ENCODE measurements at regions not wholly inside any gene's neighbourhood (a gene's known extent, or its start where the extent isn't known, plus 50 kb on each side); places are given as distances from the start of the nearest gene placed in this dataset.

- no peak for DNase-seq (ENCODE audit: low read depth)
Measured at GRCh38 chr15:37260255-37260654, 159.9 kb upstream of the MEIS2 start.

DNA sequence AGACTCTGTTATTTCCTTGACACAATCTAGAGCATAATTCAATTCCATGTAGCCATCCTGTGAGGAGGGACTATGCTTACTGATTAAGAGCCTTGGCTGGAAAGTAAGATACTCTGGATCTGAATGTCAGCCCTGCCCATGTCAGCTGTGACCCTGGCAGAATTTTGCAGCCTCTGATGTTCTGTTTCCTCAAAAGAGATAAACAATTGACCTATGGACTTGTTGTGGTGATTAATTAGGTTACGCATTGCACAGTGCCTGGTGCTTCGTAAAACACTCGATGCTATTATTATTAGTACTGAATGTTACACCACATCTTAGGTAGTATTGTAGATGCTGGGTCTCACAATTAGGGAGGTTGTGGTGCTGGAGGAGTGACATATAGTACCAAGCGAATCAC lies 161.3 kb upstream of the MEIS2 start:
- no peak for DNase-seq (ENCODE audit: low read depth)

GRCh38 chr15:37262922-37263608 lies 162.7 kb upstream of the MEIS2 start:
- DNase-seq (ENCODE audit: low read depth) = no peak

- peak; percentile 4 for DNase-seq (ENCODE audit: low read depth)
Measured at GRCh38 chr15:37289109-37289765, 188.9 kb upstream of the MEIS2 start.

DNA sequence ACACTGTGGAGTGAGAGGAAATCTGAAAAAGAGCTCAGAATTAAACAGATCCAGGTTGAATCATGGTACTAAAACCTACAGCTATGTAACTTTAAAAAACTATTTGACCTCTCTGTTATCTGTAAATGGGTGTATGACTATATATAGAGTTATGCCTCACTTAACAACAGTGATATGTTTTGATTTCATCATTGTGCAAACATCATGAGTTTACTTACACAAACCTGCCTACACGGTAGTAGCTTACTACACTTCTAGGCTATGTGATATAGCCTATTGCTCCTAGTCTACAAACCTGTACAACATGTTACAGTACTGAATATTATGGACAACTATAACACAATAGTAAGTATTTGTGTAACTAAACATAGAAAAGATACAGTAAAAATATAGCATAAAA lies 191.6 kb upstream of the MEIS2 start:
- no peak for DNase-seq (ENCODE audit: low read depth)

GRCh38 chr15:37298271-37298670 lies 197.9 kb upstream of the MEIS2 start:
- DNase-seq (ENCODE audit: low read depth) = no peak

- no peak for DNase-seq (ENCODE audit: low read depth)
Measured at GRCh38 chr15:37339437-37339836, 239.1 kb upstream of the MEIS2 start.

GRCh38 chr15:37339856-37340255 lies 239.5 kb upstream of the MEIS2 start:
- DNase-seq (ENCODE audit: low read depth) = no peak

- no peak for DNase-seq (ENCODE audit: low read depth)
Measured at GRCh38 chr15:37340438-37340837, 240.1 kb upstream of the MEIS2 start.

GRCh38 chr15:37359101-37359892 lies 258.9 kb upstream of the MEIS2 start:
- DNase-seq (ENCODE audit: low read depth) = no peak

DNA sequence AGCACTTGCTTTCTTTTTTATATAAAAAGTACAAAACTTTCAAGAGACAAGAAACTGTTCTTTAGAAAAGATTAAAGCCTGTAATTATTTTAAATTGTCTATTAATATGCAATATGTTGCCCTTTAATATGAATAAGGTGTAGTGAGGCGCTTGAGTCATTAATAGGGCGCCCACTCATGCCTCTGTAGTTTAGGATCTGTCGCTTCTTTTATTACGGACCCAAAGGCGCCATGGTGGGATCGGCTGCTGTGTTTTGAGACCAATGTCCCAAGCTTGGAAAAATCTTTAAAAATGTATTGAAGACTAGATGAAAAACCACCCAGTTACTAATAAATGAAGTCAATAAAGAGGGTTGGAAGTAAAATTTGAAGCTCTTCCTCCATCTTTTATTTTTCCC lies 259.5 kb upstream of the MEIS2 start:
- DNase-seq (ENCODE audit: low read depth) = no peak

- DNase-seq (ENCODE audit: low read depth) = no peak
Measured at GRCh38 chr15:37360724-37361123, 260.4 kb upstream of the MEIS2 start.

- no peak for DNase-seq (ENCODE audit: low read depth)
Measured at GRCh38 chr15:37361621-37362020, 261.3 kb upstream of the MEIS2 start.

DNA sequence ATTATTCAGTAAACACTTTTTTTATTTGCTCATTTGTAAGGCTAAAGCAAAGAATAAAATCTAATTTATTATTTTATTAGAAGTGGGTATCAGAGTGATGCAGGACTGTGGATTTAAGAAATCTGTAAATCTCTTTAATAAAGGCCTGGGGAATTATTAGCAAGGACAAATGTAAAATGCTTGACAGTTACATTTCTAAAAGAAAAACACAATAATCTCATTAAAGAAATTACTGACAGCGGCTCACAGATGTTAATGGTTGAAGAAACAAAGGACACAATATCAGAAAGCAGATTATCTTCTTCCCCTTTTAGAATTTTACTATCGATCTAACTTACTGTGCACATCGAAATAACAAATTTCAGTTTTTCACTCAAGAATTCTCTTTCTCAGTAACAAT lies 262.1 kb upstream of the MEIS2 start:
- no peak for DNase-seq (ENCODE audit: low read depth)

DNA sequence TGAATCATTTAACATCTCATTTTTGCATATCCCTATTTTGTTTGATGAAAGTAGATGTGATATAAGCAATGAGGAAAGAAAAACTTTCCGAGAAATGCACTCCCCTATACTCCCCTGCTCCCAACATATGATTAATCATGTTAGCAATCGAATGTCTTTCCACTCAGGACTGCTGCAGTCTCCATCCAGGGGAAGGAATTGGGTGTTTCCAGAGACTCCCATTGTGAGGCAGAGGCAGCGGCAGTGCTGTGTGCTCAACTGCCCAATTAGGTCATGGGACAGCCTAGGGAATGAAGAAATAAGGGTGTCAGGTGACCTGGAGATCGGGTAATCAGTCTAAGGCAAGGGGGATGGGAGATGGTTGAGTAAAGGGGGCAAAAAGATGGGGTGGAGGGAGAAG lies 268.6 kb upstream of the MEIS2 start:
- no peak for DNase-seq (ENCODE audit: low read depth)

DNA sequence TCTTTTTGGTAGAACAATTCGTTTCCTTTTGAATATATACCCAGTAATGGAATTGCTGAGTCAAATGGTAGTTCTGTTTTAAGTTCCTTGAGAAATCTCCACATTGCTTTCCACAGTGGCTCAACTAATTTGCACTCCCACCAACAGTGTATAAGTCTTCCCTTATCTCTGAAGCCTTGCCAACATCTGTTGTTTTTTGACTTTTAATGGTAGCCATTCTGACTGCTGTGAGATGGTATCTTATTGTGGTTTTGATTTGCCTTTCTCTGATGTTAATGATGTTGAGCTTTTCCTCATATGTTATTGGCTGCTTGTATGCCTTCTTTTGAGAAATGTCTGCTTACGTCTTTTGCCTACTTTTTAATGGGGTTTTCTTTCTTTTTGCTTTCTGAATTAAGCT lies 270.6 kb upstream of the MEIS2 start:
- no peak for DNase-seq (ENCODE audit: low read depth)

DNA sequence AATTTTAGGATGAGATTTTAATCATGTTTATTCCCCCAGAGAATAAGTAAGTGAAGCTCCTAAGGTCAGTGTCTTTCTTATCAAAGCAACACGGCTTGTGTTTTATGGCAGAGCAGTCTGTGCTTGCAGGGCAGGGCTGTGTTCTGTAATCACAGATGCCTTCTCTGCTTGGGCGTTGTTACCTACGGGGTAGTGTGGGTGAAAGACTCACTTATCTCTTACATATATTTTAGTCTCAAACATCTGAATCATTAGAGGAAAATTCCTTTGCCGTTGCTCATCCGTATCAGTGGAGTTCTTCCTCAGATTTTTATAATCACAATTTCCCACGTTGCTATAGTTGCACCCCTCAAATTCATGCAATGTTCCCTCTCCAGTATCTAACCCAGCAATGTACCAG lies 271.7 kb upstream of the MEIS2 start:
- DNase-seq (ENCODE audit: low read depth) = no peak

DNA sequence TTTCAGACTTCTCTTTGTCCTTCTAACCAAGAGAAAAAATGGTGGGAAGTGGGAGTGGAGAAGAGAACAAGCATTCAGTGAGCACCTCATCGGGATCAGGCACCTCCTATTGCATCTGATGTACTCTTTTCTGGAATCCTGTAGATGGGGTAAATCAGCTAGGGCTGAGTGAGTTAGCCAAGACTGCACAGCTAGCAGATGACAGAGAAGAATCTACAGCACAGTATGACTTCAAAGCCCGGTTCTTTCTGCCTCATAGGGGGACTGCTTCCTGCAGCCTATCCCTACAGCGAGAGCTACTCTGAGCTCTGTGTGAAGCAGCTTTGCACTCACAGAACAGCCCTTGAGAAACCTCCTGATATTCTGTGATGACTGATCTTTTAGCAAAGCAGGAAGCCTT lies 275.2 kb upstream of the MEIS2 start:
- DNase-seq (ENCODE audit: low read depth) = no peak

GRCh38 chr15:37377428-37377827 lies 277.1 kb upstream of the MEIS2 start:
- DNase-seq (ENCODE audit: low read depth) = no peak

DNA sequence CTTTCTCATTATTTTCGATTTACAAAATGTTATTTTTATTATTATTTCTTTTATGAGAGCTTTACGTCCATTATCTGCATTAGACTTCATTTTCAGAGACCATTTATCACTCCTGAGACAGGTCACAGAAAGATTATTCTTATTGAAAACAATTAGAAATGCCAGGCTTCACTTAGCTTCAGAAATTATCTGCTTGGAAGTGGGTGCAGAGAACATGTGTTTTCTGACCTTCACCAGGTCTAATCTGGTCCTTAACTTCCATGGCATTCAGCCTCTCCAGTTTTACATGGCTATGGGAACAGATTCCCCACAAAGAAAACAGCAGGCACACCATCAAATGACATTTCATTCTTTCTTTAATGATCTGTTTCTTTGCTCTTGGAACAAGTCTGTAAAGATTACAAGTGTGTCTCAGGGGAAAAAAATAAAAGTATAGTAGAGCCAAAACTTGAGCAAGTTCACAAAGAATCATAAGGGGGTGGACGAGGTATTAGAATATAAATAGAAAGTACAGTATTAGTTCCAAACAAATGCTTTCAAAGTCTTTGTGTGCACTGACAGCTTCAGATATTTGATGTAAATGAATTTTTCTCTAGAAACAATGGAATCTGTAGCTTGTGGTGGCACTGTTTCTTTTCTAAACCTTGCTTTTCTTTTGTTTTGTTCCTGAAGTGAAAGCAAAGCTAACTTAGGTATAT lies 294.2 kb upstream of the MEIS2 start:
- no peak for DNase-seq (ENCODE audit: low read depth)

- DNase-seq (ENCODE audit: low read depth) = no peak
Measured at GRCh38 chr15:37395100-37395468, 294.7 kb upstream of the MEIS2 start.

- DNase-seq (ENCODE audit: low read depth) = no peak
Measured at GRCh38 chr15:37397266-37398022, 297.1 kb upstream of the MEIS2 start.
